ENCODE measurements at regions not wholly inside any gene's neighbourhood (a gene's known extent, or its start where the extent isn't known, plus 50 kb on each side); places are given as distances from the start of the nearest gene placed in this dataset.

DNA sequence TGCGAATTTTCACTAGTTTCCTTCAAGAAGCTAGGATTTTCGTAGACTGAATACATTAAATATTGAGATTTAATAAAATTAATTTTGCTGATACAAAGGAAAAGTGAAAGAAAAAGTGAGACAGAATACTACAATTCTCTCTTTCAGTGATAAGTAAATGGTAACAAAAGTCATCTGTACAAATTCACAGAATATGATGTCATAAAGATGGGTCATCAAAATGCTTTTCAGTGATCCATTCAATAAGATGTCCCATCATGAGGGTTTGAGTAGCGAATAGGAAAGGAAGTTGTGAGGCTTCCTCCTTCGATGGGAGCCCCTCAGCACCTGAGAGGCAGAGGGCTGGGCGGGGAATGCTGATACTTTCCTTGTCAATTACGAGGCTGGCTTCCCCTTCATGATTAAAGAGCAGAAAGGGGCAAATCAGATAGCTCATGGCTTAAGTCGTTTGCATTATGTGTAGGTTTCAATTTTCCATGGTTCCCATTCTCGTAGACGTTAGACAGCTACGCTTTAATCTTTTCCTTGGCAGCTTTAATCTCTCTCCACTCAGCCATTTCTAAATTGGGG is 108.8 kb upstream of the SORBS2 start:
- TF ChIP-seq, protein P1, sequence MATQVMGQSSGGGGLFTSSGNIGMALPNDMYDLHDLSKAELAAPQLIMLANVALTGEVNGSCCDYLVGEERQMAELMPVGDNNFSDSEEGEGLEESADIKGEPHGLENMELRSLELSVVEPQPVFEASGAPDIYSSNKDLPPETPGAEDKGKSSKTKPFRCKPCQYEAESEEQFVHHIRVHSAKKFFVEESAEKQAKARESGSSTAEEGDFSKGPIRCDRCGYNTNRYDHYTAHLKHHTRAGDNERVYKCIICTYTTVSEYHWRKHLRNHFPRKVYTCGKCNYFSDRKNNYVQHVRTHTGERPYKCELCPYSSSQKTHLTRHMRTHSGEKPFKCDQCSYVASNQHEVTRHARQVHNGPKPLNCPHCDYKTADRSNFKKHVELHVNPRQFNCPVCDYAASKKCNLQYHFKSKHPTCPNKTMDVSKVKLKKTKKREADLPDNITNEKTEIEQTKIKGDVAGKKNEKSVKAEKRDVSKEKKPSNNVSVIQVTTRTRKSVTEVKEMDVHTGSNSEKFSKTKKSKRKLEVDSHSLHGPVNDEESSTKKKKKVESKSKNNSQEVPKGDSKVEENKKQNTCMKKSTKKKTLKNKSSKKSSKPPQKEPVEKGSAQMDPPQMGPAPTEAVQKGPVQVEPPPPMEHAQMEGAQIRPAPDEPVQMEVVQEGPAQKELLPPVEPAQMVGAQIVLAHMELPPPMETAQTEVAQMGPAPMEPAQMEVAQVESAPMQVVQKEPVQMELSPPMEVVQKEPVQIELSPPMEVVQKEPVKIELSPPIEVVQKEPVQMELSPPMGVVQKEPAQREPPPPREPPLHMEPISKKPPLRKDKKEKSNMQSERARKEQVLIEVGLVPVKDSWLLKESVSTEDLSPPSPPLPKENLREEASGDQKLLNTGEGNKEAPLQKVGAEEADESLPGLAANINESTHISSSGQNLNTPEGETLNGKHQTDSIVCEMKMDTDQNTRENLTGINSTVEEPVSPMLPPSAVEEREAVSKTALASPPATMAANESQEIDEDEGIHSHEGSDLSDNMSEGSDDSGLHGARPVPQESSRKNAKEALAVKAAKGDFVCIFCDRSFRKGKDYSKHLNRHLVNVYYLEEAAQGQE (IDR thresholded peaks at IDR 0.05; ENCODE audit: borderline replicate concordance), result no peak
- TF ChIP-seq EZH2 (IDR thresholded peaks at IDR 0.05; ENCODE audit: borderline replicate concordance, insufficient read depth, low read length, poor library complexity, severe bottlenecking), result no peak
- no peak for TF ChIP-seq SMC3 (conservative IDR thresholded peaks at IDR 0.05; ENCODE audit: poor library complexity)
- H3K27ac ChIP-seq (ENCODE audit: low read length), result no peak overlapping the region

GRCh38 chr4:185921583-185922555 is 109.9 kb upstream of the SORBS2 start:
- no peak overlapping the region for H2AFZ ChIP-seq (ENCODE audit: low read depth, low read length)
- H3K36me3 ChIP-seq (ENCODE audit: insufficient read depth, low read length), result no peaks in the 10 kb centered on the region
- no peaks in the 10 kb centered on the region for H3K27me3 ChIP-seq (ENCODE audit: insufficient read depth, low read depth, low read length)
- no peaks in the 10 kb centered on the region for H3K9me3 ChIP-seq (ENCODE audit: low read length)
- H3K4me3 ChIP-seq (ENCODE audit: low read length), result no peak overlapping the region
- no peaks in the 10 kb centered on the region for H4K20me1 ChIP-seq (ENCODE audit: insufficient read depth)
- no peaks in the 10 kb centered on the region for H3F3A ChIP-seq (ENCODE audit: insufficient read depth, low read length, poor library complexity, severe bottlenecking)
- H3K79me2 ChIP-seq (replicated peaks; ENCODE audit: insufficient read depth, low read length), result no peaks in the 10 kb centered on the region
- TF ChIP-seq EP300 (conservative IDR thresholded peaks at IDR 0.05; ENCODE audit: poor library complexity, severe bottlenecking) (no peak), RAD21 (conservative IDR thresholded peaks at IDR 0.05) (no peak), POLR2AphosphoS5 (IDR thresholded peaks at IDR 0.05) (no peak), EZH2 (IDR thresholded peaks at IDR 0.05; ENCODE audit: borderline replicate concordance, insufficient read depth, low read length, poor library complexity, severe bottlenecking) (no peak), SMC3 (conservative IDR thresholded peaks at IDR 0.05; ENCODE audit: poor library complexity) (no peak), TAF1 (IDR thresholded peaks at IDR 0.05; ENCODE audit: low read depth) (no peak)
- TF ChIP-seq, protein P2, sequence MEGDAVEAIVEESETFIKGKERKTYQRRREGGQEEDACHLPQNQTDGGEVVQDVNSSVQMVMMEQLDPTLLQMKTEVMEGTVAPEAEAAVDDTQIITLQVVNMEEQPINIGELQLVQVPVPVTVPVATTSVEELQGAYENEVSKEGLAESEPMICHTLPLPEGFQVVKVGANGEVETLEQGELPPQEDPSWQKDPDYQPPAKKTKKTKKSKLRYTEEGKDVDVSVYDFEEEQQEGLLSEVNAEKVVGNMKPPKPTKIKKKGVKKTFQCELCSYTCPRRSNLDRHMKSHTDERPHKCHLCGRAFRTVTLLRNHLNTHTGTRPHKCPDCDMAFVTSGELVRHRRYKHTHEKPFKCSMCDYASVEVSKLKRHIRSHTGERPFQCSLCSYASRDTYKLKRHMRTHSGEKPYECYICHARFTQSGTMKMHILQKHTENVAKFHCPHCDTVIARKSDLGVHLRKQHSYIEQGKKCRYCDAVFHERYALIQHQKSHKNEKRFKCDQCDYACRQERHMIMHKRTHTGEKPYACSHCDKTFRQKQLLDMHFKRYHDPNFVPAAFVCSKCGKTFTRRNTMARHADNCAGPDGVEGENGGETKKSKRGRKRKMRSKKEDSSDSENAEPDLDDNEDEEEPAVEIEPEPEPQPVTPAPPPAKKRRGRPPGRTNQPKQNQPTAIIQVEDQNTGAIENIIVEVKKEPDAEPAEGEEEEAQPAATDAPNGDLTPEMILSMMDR (IDR thresholded peaks at IDR 0.05; ENCODE audit: poor library complexity, severe bottlenecking), result no peak
- no peak overlapping the region for H3K9ac ChIP-seq (ENCODE audit: low read length)
- no peak overlapping the region for H3K4me2 ChIP-seq (ENCODE audit: low read length)
- no peak overlapping the region for H3K27ac ChIP-seq (ENCODE audit: low read length)
- H3K9me2 ChIP-seq (ENCODE audit: insufficient read depth, low read length), result no peaks in the 10 kb centered on the region

More for the DNA sequence above, 108.8 kb upstream of the SORBS2 start:
- Histone ChIP-seq H3K9ac (ENCODE audit: low read length) (no peak overlapping the region), H4K20me1 (ENCODE audit: insufficient read depth) (no peaks in the 10 kb centered on the region), H3F3A (ENCODE audit: insufficient read depth, low read length, poor library complexity, severe bottlenecking) (no peaks in the 10 kb centered on the region), H3K9me2 (ENCODE audit: insufficient read depth, low read length) (no peaks in the 10 kb centered on the region), H3K4me2 (ENCODE audit: low read length) (no peak overlapping the region), H2AFZ (ENCODE audit: low read depth, low read length) (no peak overlapping the region), H3K79me2 (replicated peaks; ENCODE audit: insufficient read depth, low read length) (no peaks in the 10 kb centered on the region), H3K9me3 (ENCODE audit: low read length) (no peaks in the 10 kb centered on the region), H3K4me3 (ENCODE audit: low read length) (no peak overlapping the region), H3K36me3 (ENCODE audit: insufficient read depth, low read length) (no peaks in the 10 kb centered on the region), H3K27me3 (ENCODE audit: insufficient read depth, low read depth, low read length) (no peaks in the 10 kb centered on the region)
